ENCODE measurements at regions not wholly inside any gene's neighbourhood (a gene's known extent, or its start where the extent isn't known, plus 50 kb on each side); places are given as distances from the start of the nearest gene placed in this dataset.

DNA sequence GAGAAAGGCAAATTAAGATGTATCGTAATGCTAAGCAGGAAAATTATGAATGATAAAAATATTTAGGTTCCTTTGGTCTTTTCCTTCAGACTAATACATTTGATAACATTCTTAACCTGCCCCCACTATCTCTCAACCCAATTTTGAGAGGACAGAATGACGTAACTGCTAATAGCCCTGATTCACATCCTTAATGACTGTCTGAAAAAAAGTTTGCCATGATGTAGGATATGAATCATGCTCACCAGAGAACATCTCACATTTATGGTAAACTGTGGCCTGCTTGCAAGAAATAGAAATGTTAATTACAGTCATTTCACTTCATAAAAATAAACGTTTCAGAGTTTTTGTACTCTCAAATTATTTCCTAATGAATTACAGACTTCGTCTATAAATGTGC is 128.0 kb upstream of the VEGFC start:
- H3K27ac ChIP-seq: no peak overlapping the region
- H3K4me1 ChIP-seq: no peaks in the 10 kb centered on the region
- H3K4me3 ChIP-seq: no peak overlapping the region
- no peaks in the 10 kb centered on the region for H3K36me3 ChIP-seq
- WGBS: 43% methylated on average over 4 of the region's 4 CpGs
- H3K9me3 ChIP-seq: peaks cover 5% of the 10 kb centered on the region
- no peaks in the 10 kb centered on the region for H3K27me3 ChIP-seq
- no peak for DNase-seq (ENCODE audit: low spot score in 2 of 2)
- TF ChIP-seq EP300 (IDR thresholded peaks at IDR 0.05) (no peak), POLR2A (IDR thresholded peaks at IDR 0.05) (no peak), POLR2AphosphoS5 (IDR thresholded peaks at IDR 0.05) (no peak)
- TF ChIP-seq, protein P1, sequence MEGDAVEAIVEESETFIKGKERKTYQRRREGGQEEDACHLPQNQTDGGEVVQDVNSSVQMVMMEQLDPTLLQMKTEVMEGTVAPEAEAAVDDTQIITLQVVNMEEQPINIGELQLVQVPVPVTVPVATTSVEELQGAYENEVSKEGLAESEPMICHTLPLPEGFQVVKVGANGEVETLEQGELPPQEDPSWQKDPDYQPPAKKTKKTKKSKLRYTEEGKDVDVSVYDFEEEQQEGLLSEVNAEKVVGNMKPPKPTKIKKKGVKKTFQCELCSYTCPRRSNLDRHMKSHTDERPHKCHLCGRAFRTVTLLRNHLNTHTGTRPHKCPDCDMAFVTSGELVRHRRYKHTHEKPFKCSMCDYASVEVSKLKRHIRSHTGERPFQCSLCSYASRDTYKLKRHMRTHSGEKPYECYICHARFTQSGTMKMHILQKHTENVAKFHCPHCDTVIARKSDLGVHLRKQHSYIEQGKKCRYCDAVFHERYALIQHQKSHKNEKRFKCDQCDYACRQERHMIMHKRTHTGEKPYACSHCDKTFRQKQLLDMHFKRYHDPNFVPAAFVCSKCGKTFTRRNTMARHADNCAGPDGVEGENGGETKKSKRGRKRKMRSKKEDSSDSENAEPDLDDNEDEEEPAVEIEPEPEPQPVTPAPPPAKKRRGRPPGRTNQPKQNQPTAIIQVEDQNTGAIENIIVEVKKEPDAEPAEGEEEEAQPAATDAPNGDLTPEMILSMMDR (IDR thresholded peaks at IDR 0.05): no peak

DNA sequence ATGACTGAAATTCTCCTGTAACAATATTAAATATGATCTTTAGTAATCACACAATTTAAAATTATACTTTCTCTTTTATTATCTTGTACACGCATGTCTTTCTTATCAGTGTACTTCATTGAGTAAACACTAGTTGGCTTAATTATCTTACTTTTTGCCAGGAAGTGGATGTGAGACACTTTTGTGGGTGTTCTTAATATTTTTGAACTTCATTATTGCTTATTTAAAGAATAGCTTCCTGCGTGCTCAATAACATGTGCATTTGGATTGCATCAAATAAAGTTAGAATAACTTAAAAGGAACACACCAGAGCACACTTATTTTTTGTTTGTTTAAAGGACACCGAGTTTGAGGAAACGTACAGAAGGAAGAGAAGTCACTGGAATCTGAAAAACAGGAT is 128.5 kb upstream of the VEGFC start:
- no peak overlapping the region for H3K27ac ChIP-seq
- H3K9me3 ChIP-seq: peaks cover 5% of the 10 kb centered on the region
- DNase-seq (ENCODE audit: low spot score in 2 of 2): no peak
- no peaks in the 10 kb centered on the region for H3K27me3 ChIP-seq
- no peaks in the 10 kb centered on the region for H3K4me1 ChIP-seq
- H3K4me3 ChIP-seq: no peak overlapping the region
- WGBS: 68% methylated on average over 4 of the region's 4 CpGs
- TF ChIP-seq POLR2A (IDR thresholded peaks at IDR 0.05): no peak
- TF ChIP-seq, protein P1 (IDR thresholded peaks at IDR 0.05): no peak
- TF ChIP-seq POLR2AphosphoS5 (IDR thresholded peaks at IDR 0.05): no peak
- no peak for TF ChIP-seq EP300 (IDR thresholded peaks at IDR 0.05)
- no peaks in the 10 kb centered on the region for H3K36me3 ChIP-seq

DNA sequence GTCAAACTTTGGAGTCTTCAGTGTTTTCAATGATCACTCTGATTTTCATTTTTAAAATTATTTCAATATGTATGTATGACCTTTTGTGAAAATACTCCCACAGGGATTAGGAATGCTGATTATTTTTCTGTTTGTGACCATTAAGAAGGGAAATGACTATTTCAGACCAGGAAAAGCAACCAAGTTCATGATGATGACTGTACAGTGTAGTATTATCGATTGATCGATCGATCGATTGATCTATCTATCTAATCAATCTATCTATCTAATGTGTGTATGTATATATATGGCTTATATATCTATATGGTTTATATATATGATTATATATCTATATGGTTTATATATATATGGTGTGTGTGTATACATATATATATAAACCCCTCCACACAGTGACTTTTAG is 131.5 kb upstream of the VEGFC start:
- TF ChIP-seq POLR2AphosphoS5 (IDR thresholded peaks at IDR 0.05) (no peak), POLR2A (IDR thresholded peaks at IDR 0.05) (no peak)
- TF ChIP-seq, protein P1 (IDR thresholded peaks at IDR 0.05): no peak
- Histone ChIP-seq H3K4me1 (no peaks in the 10 kb centered on the region), H3K4me3 (no peak overlapping the region), H3K36me3 (no peaks in the 10 kb centered on the region), H3K27me3 (no peaks in the 10 kb centered on the region), H3K27ac (no peak overlapping the region), H3K9me3 (no peaks in the 10 kb centered on the region)
- no peak for DNase-seq (ENCODE audit: low spot score in 2 of 2)
- WGBS: 97% methylated on average over 4 of the region's 4 CpGs

DNA sequence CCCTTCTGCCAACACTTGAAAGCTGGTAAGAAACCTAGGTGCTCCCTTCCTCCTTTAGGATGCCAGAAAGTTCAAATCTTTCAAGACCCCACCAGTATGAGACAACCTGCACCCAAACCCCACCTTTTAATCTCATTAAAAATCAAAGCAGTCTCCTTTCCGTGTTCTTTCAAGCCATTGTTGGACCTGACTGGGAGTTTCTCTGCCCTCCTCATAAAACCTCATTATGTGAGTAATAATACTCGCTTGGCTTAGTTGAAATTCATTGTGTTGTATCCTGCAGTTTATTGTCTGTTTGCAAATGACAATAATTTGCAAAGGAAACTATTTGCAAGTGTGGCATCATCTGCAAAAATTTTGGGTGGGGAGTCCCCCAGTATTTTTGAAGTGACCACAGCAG is 133.2 kb upstream of the VEGFC start:
- Histone ChIP-seq H3K9me3 (no peaks in the 10 kb centered on the region), H3K27ac (no peak overlapping the region), H3K36me3 (no peaks in the 10 kb centered on the region), H3K4me3 (no peak overlapping the region), H3K27me3 (no peaks in the 10 kb centered on the region), H3K4me1 (no peaks in the 10 kb centered on the region)
- no peak for DNase-seq (ENCODE audit: low spot score in 2 of 2)
- no peak for TF ChIP-seq POLR2AphosphoS5 (IDR thresholded peaks at IDR 0.05)
- TF ChIP-seq, protein P1 (IDR thresholded peaks at IDR 0.05): no peak
- TF ChIP-seq POLR2A (IDR thresholded peaks at IDR 0.05): no peak
- TF ChIP-seq EP300 (IDR thresholded peaks at IDR 0.05): no peak
- 69% methylated on average over 2 of the region's 2 CpGs for WGBS

DNA sequence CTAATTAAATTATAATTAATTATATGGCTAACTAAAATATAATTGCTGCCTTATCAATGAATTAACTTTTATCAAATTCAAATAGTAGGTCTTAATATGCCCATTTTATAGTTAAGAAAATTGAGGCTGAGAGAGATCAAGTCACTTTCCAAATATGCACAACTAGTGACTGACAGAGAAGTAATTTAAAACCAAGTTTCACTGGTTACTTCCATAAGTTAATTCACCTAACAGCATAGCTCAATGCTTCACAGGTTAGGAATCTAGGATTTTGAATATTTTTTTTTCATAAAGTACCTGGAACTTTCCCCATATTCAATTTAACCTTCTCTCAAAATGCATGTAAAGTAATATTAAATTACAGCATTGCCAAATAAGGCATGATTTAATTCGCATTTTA is 134.4 kb upstream of the VEGFC start:
- TF ChIP-seq EP300 (IDR thresholded peaks at IDR 0.05) (no peak), POLR2A (IDR thresholded peaks at IDR 0.05) (no peak), POLR2AphosphoS5 (IDR thresholded peaks at IDR 0.05) (no peak)
- TF ChIP-seq, protein P1 (IDR thresholded peaks at IDR 0.05): no peak

More for the DNA sequence above, 134.4 kb upstream of the VEGFC start:
- Histone ChIP-seq H3K36me3 (no peaks in the 10 kb centered on the region), H3K4me1 (no peaks in the 10 kb centered on the region), H3K4me3 (no peak overlapping the region), H3K27ac (no peak overlapping the region), H3K9me3 (no peaks in the 10 kb centered on the region), H3K27me3 (no peaks in the 10 kb centered on the region)
- no peak for DNase-seq (ENCODE audit: low spot score in 2 of 2)
- 80% methylated on average over 1 of the region's 1 CpG for WGBS

All from suprapubic skin (tissue), 4 donors.